PC-3 (cell line): ENCODE measurements at regions not wholly inside any gene's neighbourhood (a gene's known extent, or its start where the extent isn't known, plus 50 kb on each side); places are given as distances from the start of the nearest gene placed in this dataset.

ENCODE experiments used
- CTCF ChIP-seq: fragments of 300-600 bp; sonication (generic); conservative IDR thresholded peaks from 2 replicates; pipeline ENCODE4 v1.5.1; 2017; ENCODE audit warnings: antibody characterized with exemption, low read depth, mild to moderate bottlenecking, low read length
- EZH2 ChIP-seq: fragments of 300-600 bp; sonication (generic); IDR thresholded peaks from one replicate; pipeline ENCODE4 v1.6.1; 2017; ENCODE audit warnings: antibody characterized with exemption, mild to moderate bottlenecking, low read length; ENCODE audit not compliant: unreplicated experiment
- EZH2phosphoT487 ChIP-seq: fragments of 300-600 bp; sonication (generic); IDR thresholded peaks from 2 replicates; pipeline ENCODE4 v1.6.1; 2018; ENCODE audit warnings: mild to moderate bottlenecking, antibody characterized with exemption, low read length, borderline replicate concordance

- TF ChIP-seq CTCF (no peak), EZH2phosphoT487 (no peak), EZH2 (no peak)
Observed at GRCh38 chr2:109059474-109060165, 69.4 kb upstream of the SH3RF3 start.
